DOHH2 (cell line): ENCODE measurements at regions not wholly inside any gene's neighbourhood (a gene's known extent, or its start where the extent isn't known, plus 50 kb on each side); places are given as distances from the start of the nearest gene placed in this dataset.

Source experiments
- CTCF ChIP-seq: fragments of 200-600 bp; sonication (generic); IDR thresholded peaks from one replicate; pipeline ENCODE4 v1.5.1; 2014; ENCODE audit warnings: antibody characterized with exemption, mild to moderate bottlenecking, low read depth, low read length; ENCODE audit not compliant: poor library complexity, severe bottlenecking
- EZH2phosphoT487 ChIP-seq: fragments of 200-600 bp; sonication (generic); IDR thresholded peaks from 2 replicates; pipeline ENCODE4 v1.6.1; 2017; ENCODE audit warnings: borderline replicate concordance, mild to moderate bottlenecking, antibody characterized with exemption, low read length, moderate library complexity, mixed read lengths

DNA sequence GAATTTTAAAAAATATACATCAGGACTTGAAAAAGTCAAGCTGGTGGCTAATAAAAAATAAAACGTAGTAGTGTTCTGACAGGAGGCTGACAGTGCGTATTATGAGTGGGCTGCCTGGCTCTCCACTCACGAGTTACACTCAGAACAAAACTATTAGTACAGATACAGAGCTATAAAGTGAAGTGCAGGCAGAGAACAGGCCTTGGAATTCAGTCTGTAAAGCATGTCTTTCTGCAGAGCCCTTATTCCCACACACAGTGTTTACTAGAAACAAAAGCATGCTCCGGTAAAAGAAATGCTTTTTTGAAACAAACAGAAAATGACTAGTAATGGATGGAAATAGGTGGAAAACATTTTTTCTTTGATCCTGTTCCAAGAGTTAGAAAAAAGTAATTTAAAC is 334.7 kb downstream of the DIRAS2 start:
- TF ChIP-seq EZH2phosphoT487 (no peak), CTCF (no peak)
